H9 (cell line): ENCODE measurements at regions not wholly inside any gene's neighbourhood (a gene's known extent, or its start where the extent isn't known, plus 50 kb on each side); places are given as distances from the start of the nearest gene placed in this dataset.

ENCODE experiments used
- DNase-seq: peaks from one replicate; pipeline ENCODE4 v3.0.0-alpha.2; 2017
- H2AFZ ChIP-seq: one replicate; pipeline ENCODE4 v1.6.1; 2013; ENCODE audit warnings: mild to moderate bottlenecking, low read length, control low read depth, moderate library complexity
- H2AK5ac ChIP-seq: 2 replicates; pipeline ENCODE4 v1.6.1; 2013; ENCODE audit warnings: low read length, control low read depth, mixed read lengths; ENCODE audit not compliant: insufficient read length
- H2BK120ac ChIP-seq: one replicate; pipeline ENCODE4 v1.6.1; 2013; ENCODE audit warnings: low read depth, mild to moderate bottlenecking, low read length, control low read depth, inconsistent platforms; ENCODE audit not compliant: poor library complexity, severe bottlenecking
- H2BK12ac ChIP-seq: 2 replicates; pipeline ENCODE4 v1.6.1; 2013; ENCODE audit warnings: low read length, control low read depth, mixed read lengths, low read depth; ENCODE audit not compliant: insufficient read length
- H2BK15ac ChIP-seq: 2 replicates; pipeline ENCODE4 v1.6.1; 2013; ENCODE audit warnings: low read depth, low read length, control low read depth
- H2BK20ac ChIP-seq: one replicate; pipeline ENCODE4 v1.6.1; 2013; ENCODE audit warnings: low read depth, mild to moderate bottlenecking, low read length, control low read depth, inconsistent platforms; ENCODE audit not compliant: poor library complexity, severe bottlenecking
- H2BK5ac ChIP-seq: 2 replicates; pipeline ENCODE4 v1.6.1; 2013; ENCODE audit warnings: low read length, control low read depth, mixed read lengths; ENCODE audit not compliant: insufficient read length
- H3K14ac ChIP-seq: 2 replicates; pipeline ENCODE4 v1.6.1; 2013; ENCODE audit warnings: low read length, control low read depth; ENCODE audit not compliant: insufficient read depth
- H3K18ac ChIP-seq: 2 replicates; pipeline ENCODE4 v1.6.1; 2013; ENCODE audit warnings: low read depth, mild to moderate bottlenecking, mixed read lengths, low read length, control low read depth; ENCODE audit not compliant: insufficient read length
- H3K23ac ChIP-seq: 2 replicates; pipeline ENCODE4 v1.6.1; 2013; ENCODE audit warnings: low read length, control low read depth, mixed read lengths, low read depth; ENCODE audit not compliant: insufficient read length
- H3K23me2 ChIP-seq: 2 replicates; pipeline ENCODE4 v1.6.1; 2013; ENCODE audit warnings: low read depth, mild to moderate bottlenecking, mixed read lengths, low read length, control low read depth; ENCODE audit not compliant: insufficient read length, poor library complexity, severe bottlenecking
- H3K27ac ChIP-seq: 2 replicates; pipeline ENCODE4 v1.5.1; 2013; ENCODE audit warnings: low read length, control low read depth, mixed read lengths, low read depth; ENCODE audit not compliant: insufficient read length
- H3K27me3 ChIP-seq: 2 replicates; pipeline ENCODE4 v1.6.1; 2013; ENCODE audit warnings: low read length, control low read depth, inconsistent platforms; ENCODE audit not compliant: insufficient read depth
- H3K4ac ChIP-seq: 2 replicates; pipeline ENCODE4 v1.6.1; 2013; ENCODE audit warnings: low read depth, mild to moderate bottlenecking, control low read depth, inconsistent platforms, low read length, moderate library complexity
- H3K4me1 ChIP-seq: 2 replicates; pipeline ENCODE4 v1.6.1; 2013; ENCODE audit warnings: low read length, control low read depth, inconsistent platforms; ENCODE audit not compliant: insufficient read depth
- H3K4me2 ChIP-seq: 2 replicates; pipeline ENCODE4 v1.6.1; 2013; ENCODE audit warnings: low read length, control low read depth, mixed read lengths; ENCODE audit not compliant: insufficient read length, insufficient read depth
- H3K56ac ChIP-seq: 2 replicates; pipeline ENCODE4 v1.6.1; 2013; ENCODE audit warnings: low read depth, mild to moderate bottlenecking, mixed read lengths, low read length, control low read depth; ENCODE audit not compliant: insufficient read length
- H3K79me1 ChIP-seq: 2 replicates; pipeline ENCODE4 v1.6.1; 2013; ENCODE audit warnings: low read depth, mild to moderate bottlenecking, moderate library complexity, low read length, control low read depth, inconsistent platforms; ENCODE audit not compliant: insufficient read depth, poor library complexity, severe bottlenecking
- H3K79me2 ChIP-seq: 2 replicates; pipeline ENCODE4 v1.6.1; 2013; ENCODE audit warnings: low read length, control low read depth, inconsistent platforms; ENCODE audit not compliant: insufficient read depth
- H3K9ac ChIP-seq: 2 replicates; pipeline ENCODE4 v1.6.1; 2013; ENCODE audit warnings: low read length, control low read depth, mixed read lengths; ENCODE audit not compliant: insufficient read length; ENCODE audit errors: extremely low read depth
- H3K9me3 ChIP-seq: one replicate; pipeline ENCODE4 v1.6.1; 2013; ENCODE audit warnings: low read depth, low read length, inconsistent platforms; ENCODE audit not compliant: control insufficient read depth
- H3T11ph ChIP-seq: one replicate; pipeline ENCODE4 v1.6.1; 2013; ENCODE audit warnings: mild to moderate bottlenecking, low read length, control low read depth, inconsistent platforms
- H4K20me1 ChIP-seq: one replicate; pipeline ENCODE4 v1.6.1; 2013; ENCODE audit not compliant: control insufficient read depth, insufficient read length, insufficient read depth
- H4K5ac ChIP-seq: 2 replicates; pipeline ENCODE4 v1.6.1; 2013; ENCODE audit warnings: low read depth, mild to moderate bottlenecking, mixed read lengths, low read length, control low read depth; ENCODE audit not compliant: insufficient read length
- H4K8ac ChIP-seq: replicated peaks from 2 replicates; pipeline ENCODE4 v1.6.1; 2013; ENCODE audit warnings: low read length, control low read depth, mixed read lengths, low read depth; ENCODE audit not compliant: insufficient read length
- H4K91ac ChIP-seq: 2 replicates; pipeline ENCODE4 v1.6.1; 2013; ENCODE audit warnings: low read depth, mild to moderate bottlenecking, moderate library complexity, mixed read lengths, low read length, control low read depth; ENCODE audit not compliant: insufficient read length
- H3K27ac Mint-ChIP-seq, 3 experiments: 2 replicates in 2 of 3; 3 replicates in 1 of 3; pipeline ENCODE4 v1.8.0; 2020 to 2021; ENCODE audit warnings: mixed read lengths in 3 of 3, mild to moderate bottlenecking in 1 of 3, moderate library complexity in 1 of 3
- H3K27me3 Mint-ChIP-seq: 2 replicates; pipeline ENCODE4 v1.8.0; 2021; ENCODE audit warnings: low read depth, mild to moderate bottlenecking, moderate library complexity, mixed read lengths
- H3K36me3 Mint-ChIP-seq, 3 experiments: 2 replicates in 2 of 3; 3 replicates in 1 of 3; pipeline ENCODE4 v1.8.0; 2020 to 2021; ENCODE audit warnings: low read depth in 3 of 3, mixed read lengths in 3 of 3; ENCODE audit not compliant: insufficient read depth in 1 of 3
- H3K4me1 Mint-ChIP-seq, 2 experiments: 2 replicates each; pipeline ENCODE4 v1.8.0; 2020; ENCODE audit warnings: mixed read lengths in 2 of 2
- H3K4me3 Mint-ChIP-seq, 2 experiments: 2 replicates in 1 of 2; 3 replicates in 1 of 2; pipeline ENCODE4 v1.8.0; 2020 to 2021; ENCODE audit warnings: mild to moderate bottlenecking in 2 of 2, mixed read lengths in 2 of 2, moderate library complexity in 1 of 2
- H3K9me3 Mint-ChIP-seq, 2 experiments: 2 replicates in 1 of 2; 3 replicates in 1 of 2; pipeline ENCODE4 v1.8.0; 2020; ENCODE audit warnings: mild to moderate bottlenecking in 2 of 2, mixed read lengths in 2 of 2, moderate library complexity in 1 of 2
- CTCF ChIP-seq: fragments of 200-600 bp; sonication (generic); conservative IDR thresholded peaks from 3 replicates; pipeline ENCODE4 v1.8.0; 2021; ENCODE audit warnings: antibody characterized with exemption, mild to moderate bottlenecking
- WGBS: extraction: QIAGEN DNeasy Blood & Tissue Kit; methylation state at CpG from one replicate; pipeline ENCODE4 v1.1.7; 2013; ENCODE audit warnings: missing lambda C conversion rate, low lambda C conversion rate, mixed read lengths; ENCODE audit not compliant: insufficient read length; ENCODE audit errors: extremely low coverage; 5-methylcytosine and 5-hydroxymethylcytosine counted together

- Histone ChIP-seq H3K27ac (no peak overlapping the region), H3K14ac (no peak overlapping the region), H4K91ac (no peak overlapping the region), H3K23ac (no peak overlapping the region), H2BK20ac (no peak overlapping the region), H2BK12ac (no peak overlapping the region), H3K56ac (no peak overlapping the region), H3K79me2 (no peaks in the 10 kb centered on the region), H3K18ac (no peak overlapping the region), H3K23me2 (no peaks in the 10 kb centered on the region), H4K5ac (no peak overlapping the region), H2BK120ac (no peak overlapping the region), H3K4me1 (no peaks in the 10 kb centered on the region), H2AFZ (no peak overlapping the region), H3K9ac (no peak overlapping the region), H3K79me1 (no peaks in the 10 kb centered on the region), H4K20me1 (no peaks in the 10 kb centered on the region), H3K27me3 (no peaks in the 10 kb centered on the region), H3K9me3 (no peaks in the 10 kb centered on the region), H2BK15ac (no peak overlapping the region), H3K4me2 (no peak overlapping the region), H3K4ac (no peak overlapping the region), H2BK5ac (no peak overlapping the region), H3T11ph (no peak overlapping the region), H2AK5ac (no peak overlapping the region), H4K8ac (no peak overlapping the region)
- no peak for TF ChIP-seq CTCF
- no peak for DNase-seq
- Mint-ChIP-seq H3K4me1 (peaks cover under 1 to 5% of the 10 kb centered on the region in 2 experiments; a peak in 2 of 4 replicates), H3K36me3 (peaks cover 0 to 6% (median 2%) of the 10 kb centered on the region in 3 experiments; a peak in 3 of 7 replicates), H3K9me3 (peaks cover 15 to 67% of the 10 kb centered on the region in 2 experiments; a peak in 4 of 5 replicates), H3K4me3 (no peak overlapping the region), H3K27ac (no peak overlapping the region), H3K27me3 (no peaks in the 10 kb centered on the region)
- WGBS: no CpG with 5 or more reads among the region's 4 CpGs
Observed at GRCh38 chrX:34341814-34342213, 209.7 kb upstream of the FAM47A start.
